ENCODE measurements at regions not wholly inside any gene's neighbourhood (a gene's known extent, or its start where the extent isn't known, plus 50 kb on each side); places are given as distances from the start of the nearest gene placed in this dataset.
"Not testable (repeated sequence)": the region's sequence is repeated elsewhere in the genome, so short reads cannot be mapped to it uniquely, and the experiment has no call there.

DNA sequence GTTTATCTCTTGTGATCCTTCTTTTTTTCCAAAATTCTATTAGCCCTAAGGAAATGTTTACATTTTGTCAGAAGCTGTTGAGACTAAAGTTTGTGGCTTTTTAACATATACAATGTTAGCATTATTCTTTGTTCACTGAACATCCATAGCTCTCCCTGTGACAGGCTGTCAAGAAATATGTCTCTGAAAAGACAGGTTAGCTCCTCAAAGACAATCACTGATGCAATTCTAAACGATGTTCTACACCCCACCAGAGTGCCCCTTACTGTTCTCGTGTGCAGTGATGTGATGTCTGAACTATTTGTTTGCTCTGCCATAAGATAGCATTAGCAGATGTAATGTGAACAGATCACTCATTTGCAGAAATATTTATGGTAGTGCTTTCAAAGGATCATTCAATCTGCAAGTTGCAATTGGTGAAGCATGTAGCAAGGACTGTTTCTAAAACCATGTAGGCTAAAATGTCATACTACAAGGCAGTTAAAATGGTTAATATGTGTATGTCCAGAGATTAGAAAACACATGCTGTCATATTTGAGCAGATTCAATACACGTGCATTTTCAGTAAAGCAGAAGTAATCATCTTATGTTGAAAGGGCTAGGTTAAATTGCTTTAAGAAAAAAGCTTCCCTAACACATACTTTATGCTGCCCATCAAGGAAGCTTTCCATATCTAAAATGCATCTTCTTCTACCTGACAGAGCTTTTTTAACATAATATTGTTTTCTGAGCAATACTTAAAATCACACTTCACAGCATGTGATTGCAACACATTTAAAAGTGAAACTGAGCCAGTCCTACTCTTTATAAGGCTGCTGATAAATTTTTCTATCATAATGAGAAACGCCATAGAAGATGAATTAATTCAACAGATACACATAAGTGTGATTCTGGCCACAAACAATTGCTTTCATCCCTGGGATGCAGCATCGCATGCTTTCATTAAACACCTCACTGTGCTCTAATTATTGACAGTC is 285.7 kb upstream of the UBE2E3 start:
- DNase-seq, result peak; percentile 42

DNA sequence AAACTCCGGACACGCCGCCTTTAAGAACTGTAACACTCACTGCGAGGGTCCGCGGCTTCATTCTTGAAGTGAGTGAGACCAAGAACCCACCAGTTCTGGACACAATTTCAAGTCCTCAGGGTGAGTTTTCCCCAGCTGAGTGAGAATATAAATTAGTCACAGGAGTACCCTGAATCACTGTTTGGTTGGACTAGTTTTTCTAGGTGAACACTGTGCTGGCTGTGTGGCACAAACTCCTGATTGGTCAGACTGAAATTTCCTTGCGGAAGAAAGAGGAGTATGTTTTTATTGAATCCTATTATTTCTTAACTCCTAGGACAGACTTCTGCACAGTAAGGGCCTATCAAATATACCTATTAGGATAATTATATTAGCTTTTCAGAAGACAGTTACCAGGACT is 288.1 kb upstream of the UBE2E3 start:
- no peak for DNase-seq

DNA sequence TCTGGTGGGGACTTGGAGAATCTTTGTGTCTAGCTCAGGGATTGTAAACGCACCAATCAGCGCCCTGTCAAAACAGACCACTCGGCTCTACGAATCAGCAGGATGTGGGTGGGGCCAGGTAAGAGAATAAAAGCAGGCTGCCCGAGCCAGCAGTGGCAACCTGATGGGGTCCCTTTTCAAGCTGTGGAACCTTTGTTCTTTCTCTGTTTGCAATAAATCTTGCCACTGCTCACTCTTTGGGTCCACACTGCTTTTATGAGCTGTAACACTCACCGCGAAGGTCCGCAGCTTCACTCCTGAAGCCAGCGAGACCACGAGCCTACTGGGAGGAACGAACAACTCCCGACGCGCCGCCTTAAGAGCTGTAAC is 288.6 kb upstream of the UBE2E3 start:
- DNase-seq, result not testable (repeated sequence)

DNA sequence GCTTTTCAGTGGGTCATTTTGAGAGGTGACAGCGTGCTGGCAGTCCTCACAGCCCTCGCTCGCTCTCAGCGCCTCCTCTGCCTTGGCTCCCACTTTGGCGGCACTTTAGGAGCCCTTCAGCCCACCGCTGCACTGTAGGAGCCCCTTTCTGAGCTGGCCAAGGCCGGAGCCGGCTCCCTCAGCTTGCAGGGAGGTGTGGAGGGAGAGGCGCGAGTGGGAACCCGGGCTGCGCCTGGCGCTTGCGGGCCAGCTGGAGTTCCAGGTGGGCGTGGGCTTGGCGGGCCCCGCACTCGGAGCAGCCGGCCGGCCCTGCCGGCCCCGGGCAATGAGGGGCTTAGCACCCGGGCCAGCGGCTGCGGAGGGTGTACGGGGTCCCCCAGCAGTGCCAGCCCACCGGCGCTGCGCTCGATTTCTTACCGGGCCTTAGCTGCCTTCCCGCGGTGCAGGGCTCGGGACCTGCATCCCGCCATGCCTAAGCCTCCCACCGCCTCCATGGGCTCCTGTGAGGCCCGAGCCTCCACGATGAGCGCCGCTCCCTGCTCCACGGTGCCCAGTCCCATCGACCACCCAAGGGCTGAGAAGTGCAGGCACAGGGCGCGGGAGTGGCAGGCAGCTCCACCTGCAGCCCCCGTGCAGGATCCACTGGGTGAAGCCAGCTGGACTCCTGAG is 289.1 kb upstream of the UBE2E3 start:
- not testable (repeated sequence) for DNase-seq

DNA sequence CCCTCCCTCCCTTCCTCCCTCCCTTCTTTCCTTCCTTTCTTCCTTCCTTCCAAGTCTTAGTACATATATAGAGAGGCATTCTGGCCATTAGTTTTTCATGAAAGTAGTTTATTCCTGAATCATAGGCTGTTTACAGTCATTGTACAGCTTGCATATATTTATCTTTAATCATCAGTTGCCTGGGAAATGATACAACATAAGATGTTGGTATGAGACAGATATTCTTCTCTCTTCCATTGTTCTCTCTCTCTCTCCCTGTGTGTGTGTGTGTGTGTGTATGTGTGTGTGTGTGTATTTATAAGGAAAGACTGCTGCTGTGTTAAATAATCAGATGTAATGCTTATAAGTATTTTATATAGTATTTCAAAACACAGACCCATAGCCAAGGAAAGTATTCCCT is 289.8 kb upstream of the UBE2E3 start:
- peak; percentile 56 for DNase-seq

DNA sequence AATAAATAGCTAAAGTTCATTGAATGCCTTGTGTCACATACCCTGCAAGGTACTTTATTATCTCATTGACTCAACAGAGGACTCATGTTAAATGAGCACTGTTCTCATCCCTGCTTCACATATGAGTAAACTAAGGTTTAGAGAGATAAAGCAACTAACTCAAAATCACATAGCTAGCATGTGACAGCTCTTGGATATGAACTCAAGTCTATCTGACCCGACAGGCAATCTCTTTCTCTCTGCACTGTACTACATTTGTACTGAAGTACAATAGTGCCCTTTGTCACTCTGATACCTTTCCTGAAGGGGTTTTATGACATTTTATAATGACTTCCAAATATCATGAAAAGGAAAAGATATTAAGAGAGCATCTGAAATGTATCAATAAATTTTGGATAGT is 297.5 kb upstream of the UBE2E3 start:
- no peak for DNase-seq

DNA sequence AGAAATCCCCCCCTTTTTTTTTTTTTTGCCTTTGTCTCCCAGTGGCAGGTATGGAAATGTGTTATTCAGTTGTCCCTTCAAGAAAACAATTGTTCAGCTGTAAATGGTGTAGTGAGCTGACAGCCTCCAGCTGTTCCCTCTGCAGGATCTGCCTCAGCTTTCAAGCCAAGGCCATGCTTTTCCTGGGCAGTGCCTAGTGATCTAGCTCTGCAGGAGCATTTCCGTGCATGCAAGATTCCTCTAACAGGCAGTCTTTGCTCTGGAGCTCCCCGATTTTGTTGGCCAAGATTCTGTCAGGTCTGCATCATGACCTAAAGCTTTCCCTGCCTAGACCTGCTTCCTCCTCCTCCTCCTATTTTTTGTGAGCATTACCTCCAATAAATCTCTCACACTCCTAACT is 300.7 kb upstream of the UBE2E3 start:
- no peak for DNase-seq

DNA sequence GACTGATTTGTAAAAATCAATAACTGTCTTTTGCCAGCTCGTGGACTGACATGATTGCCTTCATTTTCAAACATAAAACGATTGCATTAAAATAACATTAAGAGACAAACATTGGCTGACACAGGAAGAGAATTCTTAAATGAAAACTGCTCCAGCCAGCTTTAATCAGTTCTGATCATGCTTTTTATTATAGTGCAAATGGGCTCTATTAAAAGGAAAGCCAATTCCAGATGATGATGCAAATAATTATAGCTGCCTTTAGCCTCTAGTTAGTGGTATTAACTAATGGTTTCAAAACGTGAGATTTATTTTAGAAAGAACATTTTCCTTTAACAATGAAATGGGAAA is 301.8 kb upstream of the UBE2E3 start:
- DNase-seq, result no peak

DNA sequence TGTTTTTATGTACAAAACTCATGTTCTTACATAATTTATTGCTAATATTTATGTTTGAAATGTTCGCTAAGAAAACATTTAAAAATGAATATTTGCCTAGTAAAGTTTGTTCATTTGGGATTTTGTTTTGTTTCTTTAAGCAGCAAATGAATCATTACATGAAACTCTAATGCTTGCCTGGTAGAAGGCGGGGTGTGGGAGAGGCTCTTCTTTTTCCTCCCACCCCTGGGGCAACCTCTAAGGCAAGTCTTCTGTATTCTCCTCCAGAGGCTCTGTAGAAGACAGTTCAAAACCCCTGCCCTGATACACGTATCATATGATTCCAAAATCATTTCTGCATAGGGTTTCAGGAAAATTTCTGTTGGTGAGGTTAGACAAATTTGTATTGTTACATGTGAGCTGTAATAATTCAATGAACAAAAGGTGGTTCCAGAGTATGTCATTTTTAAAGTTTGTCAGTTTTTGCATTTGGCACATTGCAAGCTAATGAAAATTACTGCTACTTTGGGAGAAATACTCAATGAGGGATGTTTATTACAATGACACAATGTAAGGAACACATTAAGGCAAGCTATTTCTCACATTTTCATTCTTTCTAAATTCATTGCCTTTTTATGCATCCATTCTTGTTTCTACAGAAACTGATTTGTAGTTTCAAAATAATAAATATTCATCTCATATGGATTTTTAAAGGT is 302.3 kb upstream of the UBE2E3 start:
- no peak for DNase-seq

DNA sequence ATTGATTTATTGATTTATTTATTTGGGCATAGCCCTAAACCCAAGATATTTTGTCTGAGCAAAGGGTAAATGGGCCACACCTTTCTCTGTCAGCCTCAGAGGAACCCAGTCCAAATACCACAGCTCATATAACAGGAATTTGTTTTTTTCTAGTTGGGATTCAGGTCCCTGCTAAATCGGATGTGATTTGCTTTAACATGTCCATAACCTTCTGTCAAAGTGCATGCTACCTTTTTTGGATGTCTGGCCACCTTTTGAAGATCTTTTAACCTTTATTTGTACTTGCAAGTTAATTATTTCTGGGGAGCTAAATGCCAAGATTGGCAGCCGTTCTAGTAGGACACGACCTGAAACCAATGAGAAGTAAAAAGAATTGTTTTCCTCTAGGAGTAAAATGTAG is 303.2 kb upstream of the UBE2E3 start:
- no peak for DNase-seq

DNA sequence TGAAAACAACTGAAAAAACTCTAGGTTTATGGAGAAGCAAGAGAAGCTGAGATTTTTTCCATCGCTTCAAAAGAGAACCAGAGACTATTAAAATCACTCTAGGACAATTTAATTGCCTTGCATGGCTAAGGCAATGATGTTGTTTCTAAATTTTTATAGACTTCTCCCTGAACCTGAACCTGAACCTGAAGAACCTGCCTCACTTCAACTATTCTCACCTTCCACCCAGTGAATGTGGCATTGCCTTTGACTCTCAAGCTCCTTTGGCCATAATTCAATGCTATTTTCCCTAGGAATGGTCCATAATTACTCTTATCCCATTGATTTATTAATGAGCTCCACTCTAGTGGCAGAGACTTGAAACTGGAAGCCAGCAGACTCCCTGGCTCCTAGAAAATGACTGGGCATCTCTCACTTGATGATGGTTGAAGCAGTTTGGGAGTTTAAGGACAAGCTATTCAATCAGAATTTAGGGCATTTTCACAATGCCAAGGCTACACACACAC is 303.8 kb upstream of the UBE2E3 start:
- DNase-seq, result no peak

DNA sequence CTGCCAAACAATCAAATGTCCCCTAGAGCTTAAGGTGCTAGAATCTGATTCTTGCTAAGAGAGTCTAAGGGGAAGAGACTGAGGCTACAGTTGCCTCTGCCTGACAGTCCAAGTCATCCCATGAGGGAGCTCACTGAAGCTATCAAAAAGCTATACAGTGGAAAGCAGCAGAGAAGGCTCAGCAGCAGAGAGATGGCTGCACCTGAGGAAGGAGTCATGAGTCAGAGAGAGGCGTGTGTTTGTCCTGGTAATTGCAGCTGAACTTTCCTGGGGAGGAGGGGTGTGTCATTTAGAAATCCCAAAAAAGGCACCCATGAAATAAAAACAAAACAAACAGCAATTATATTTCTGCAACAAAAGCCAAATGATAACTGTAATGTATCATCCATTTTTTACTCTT is 305.2 kb upstream of the UBE2E3 start:
- no peak for DNase-seq

DNA sequence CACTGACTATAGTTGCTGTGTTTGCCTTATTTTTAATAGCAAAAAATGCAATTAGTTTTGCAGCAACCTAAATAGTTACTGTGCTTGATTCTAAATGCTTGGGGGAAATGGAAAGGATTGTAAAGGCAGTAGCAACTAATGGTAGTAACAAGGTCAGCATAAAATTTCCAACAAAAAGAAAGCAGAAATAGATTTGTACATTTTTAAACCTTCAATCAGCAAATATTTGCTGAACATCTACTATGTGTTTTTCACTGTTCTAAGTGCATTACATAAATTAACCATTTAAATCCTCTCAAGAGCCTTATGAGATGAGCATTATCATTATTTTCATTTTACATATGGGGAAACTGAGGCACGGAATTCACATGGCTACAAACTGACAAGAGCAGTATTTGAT is 308.0 kb upstream of the UBE2E3 start:
- DNase-seq, result no peak

DNA sequence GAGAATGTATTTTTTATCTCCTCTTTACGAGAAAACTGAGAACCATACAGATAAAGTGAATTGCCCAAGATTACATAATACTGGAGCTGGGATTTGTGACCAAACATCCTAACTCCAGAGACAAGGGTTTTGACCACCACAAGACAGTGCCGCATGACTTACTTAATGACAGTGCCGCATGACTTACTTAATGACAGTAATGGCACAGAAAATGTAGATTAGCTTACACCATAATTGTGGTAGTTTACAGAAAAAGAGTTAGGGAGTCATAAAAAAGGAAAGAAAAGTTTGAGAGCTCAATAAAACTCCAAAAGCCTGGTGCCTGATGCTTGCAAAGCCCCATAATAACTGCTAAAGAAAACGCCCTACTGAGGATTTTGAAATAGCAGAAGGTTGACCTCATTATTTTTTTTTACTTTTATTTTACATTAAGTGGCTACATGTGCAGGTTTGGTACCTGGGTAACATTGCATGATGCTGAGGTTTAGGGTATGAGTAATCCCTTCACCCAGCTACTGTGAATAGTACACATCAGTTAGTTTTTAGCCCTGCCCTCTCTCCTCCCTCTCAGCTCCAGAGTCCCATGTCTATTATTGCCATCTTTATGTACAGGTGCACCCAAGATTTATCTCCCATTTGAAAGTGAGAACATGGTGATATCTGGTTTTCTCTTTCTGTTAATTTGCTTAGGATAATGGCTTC is 310.0 kb upstream of the UBE2E3 start:
- no peak for DNase-seq

DNA sequence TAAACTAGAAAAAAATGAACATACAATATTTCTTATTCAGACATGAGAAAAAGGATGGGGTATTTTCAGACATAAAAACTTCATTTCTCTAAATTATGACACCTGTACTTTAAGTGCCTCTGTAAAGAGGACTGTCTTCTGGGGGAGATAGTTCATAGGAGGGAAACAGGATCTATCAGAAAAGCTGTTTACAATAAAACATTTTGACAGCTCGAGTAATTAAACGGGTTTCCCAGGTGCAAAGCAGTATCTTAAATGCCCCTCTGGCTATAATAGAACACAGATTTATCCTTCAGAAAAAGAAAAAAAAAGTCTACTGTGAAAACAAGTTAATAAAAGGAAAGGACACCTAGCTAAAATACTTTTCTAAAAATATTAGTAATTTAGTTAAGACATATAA is 311.4 kb upstream of the UBE2E3 start:
- no peak for DNase-seq

DNA sequence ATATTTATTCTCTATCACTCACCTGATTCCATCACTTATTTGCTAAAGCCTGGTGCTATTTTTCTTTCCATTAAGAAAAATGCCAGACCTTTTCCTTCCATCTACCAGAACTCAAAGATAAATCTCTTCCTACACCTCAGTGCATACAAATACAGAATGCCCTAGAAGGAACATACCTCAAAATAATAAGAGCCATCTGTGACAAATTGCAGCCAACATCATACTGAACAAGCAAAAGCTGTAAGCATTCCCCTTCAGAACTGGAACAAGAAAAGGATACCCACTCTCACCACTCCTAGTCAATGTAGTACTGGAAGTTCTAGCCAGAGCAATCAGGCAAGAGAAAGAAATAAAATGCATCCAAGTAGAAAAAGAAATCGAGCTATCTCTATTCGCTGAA is 315.9 kb upstream of the UBE2E3 start:
- DNase-seq, result no peak

DNA sequence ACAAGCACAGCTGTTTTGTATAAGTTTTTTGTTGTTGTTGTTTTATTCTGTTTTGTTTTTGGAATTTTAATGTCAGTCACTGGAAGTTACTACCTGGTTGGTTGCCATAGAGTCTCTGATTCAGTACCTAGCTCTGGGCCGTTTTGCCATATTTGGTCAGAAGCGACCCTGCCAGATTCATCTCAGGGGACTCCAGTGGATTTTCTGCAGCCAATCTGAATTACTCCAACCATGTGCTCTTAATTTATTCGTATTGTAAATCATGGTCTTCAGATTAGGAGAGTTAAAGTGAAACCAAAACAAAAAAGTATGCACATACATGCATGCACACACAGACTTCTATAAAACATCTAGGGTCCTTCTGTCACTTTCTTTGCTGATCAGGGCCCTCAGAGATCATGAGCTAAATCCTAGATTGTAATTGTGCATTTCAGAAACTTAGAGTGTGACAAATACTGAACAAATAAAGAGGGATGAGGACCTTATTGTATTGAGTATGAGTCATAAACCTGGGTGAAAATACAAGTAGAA is 317.4 kb upstream of the UBE2E3 start:
- DNase-seq, result peak; percentile 72

DNA sequence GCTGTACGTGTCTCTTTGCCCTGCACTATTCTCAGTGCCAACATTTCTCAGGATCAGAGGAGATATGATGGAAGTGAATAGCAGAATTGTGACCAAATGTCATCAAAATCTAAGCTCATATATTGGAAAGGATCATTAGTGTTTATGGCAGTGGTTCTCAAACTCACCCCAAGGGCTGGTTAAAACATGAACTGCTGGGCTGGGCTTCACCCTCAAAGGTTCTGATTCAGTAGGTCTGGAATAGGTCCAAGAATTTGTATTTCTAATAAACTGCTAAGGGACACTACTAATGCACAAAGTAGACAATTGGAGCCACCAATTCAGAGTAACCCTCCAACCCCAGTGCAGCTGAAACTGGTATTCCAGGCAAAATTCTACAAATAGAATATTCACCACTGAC is 317.9 kb upstream of the UBE2E3 start:
- DNase-seq, result peak; percentile 8

DNA sequence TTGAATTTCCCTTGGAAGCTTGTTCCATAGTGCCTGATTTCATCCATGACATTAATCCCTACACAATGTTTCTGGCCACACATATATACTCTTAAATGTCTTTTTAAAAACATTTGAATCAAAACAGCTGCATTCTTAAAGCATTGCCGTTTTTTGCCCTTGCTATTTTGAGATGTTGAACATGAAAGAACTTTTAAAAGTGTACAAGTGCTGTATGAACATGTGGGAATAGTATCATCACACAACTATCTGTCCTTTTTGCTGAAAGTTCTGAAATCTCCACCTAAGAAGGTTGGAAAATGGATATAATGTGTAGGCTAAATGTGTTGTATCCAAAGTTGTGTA is 318.7 kb upstream of the UBE2E3 start:
- no peak for DNase-seq

DNA sequence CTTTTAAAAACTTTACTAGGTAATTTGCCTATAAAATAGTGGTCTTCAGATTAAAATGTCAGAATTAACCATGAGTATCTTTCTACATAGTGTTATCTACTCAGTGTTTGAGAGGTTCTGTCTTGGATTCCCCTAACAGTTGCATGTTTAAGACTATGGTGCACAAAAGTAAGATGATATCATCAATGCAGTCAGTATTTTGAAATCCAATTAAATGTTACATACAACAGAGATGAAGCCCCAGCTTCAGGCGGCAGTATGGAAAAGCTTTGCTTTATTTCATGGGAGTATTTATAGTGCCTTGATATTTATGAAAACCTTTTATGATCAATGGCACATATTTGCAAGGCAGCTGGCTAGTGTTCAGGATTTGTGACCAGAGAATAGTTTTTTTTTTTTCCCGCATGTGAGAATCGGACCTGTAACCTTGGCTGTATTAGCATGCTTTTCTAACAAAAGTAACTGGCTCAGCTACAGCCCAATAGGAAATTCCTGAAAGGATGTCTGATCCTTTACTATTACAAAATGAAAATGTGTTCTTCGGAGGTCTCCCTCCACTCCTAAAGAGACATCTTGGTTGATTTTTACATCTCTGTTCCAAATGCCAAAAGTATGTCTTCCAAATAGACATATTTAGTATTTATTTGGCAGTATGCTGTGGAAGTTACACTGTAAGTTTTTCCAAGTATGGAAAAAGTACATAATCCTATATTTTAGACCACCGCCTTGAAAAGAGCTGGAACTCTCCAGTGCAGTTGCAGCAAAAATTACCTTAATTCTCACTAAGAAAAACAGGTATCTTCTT is 319.3 kb upstream of the UBE2E3 start:
- DNase-seq, result no peak

DNA sequence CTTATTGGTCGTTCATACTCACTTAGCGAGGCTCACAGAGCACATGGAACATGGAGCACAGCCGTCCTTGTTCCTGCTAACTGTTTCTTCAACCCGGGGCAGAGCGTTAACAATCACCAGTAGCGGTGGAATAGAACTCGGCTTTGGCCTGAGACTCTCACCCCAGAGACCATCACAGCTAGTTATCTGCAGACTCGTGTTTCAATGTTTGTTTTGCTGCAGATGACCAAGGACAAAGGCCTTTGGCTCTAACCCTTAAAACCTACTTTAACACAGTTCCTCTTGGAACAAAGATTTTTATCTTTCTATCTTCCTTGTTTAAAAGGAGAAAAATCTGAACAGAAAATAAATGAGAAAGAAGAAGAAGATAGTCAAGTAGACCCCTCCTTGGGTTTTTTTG is 320.2 kb upstream of the UBE2E3 start:
- no peak for DNase-seq

DNA sequence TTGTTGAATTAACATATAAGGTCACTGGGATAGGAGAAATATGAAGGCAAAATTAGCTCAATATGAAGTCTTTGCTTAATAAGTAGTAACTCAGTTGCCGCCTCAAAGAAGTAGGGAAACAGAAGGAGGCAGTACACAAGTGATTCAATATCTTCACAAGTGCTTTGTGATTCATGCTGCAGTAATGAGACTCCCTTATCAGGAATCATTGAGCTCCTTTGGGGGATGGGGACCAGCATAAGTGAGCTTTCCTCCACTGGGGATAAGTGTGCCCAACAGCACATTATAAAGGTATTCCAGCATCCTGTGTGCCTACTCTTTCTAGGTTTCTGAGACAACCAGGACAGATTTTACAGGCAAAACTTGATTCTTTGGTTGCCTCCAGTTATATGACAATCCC is 323.4 kb upstream of the UBE2E3 start:
- peak; percentile 75 for DNase-seq
